GM18909 (cell line): ENCODE measurements at regions not wholly inside any gene's neighbourhood (a gene's known extent, or its start where the extent isn't known, plus 50 kb on each side); places are given as distances from the start of the nearest gene placed in this dataset.
"Not testable (repeated sequence)": the region's sequence is repeated elsewhere in the genome, so short reads cannot be mapped to it uniquely, and the experiment has no call there.

Experiments
- ATAC-seq: cut with Tn5 transposase; IDR thresholded peaks from one replicate; pipeline ENCODE4 v1.9.1; 2021; ENCODE audit warnings: mild to moderate bottlenecking; ENCODE audit not compliant: unreplicated experiment, poor library complexity

DNA sequence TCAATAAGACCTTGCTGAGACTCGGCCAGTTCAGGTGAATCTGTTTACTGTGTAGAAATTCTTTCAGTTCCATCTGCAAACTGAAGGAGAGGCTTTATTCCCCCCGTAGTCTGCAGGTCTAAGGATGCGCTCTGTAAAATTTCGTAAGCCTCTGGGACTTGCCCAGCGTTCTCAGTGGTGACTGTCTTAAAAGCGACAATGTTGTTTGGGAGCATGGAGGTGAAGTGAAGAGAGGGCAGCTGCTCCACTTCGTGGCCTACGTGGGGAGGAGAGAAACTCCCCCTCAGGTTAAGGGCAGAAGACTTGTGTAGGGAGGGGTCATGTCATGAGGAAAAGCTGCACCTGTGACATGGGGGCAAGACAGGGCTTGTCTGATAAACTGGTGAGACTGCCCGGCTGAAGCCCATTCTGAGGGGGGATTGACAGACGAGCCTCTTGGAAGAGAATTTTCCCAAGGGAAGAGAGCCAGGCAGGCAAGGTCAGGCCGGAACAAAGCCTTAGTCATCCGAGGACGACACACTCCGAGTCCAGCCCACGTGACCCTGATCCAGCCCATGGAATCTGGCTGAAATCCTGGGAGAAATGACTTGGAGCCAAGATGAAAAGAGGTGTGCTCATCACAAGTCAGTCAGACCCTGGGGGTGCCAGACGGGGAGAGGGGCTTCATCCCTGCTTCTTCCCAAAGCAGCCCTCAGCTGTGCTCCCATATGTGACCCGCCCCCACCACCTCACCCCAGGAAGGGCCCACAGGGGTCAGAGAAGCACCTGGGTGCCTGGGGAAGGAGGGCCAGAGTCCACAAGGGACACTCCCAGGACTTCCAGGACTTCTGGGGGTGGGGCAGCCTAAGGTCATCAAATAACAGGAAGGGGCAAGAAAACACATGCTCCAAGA lies 88.5 kb upstream of the SH3BP4 start:
- no peak for ATAC-seq

DNA sequence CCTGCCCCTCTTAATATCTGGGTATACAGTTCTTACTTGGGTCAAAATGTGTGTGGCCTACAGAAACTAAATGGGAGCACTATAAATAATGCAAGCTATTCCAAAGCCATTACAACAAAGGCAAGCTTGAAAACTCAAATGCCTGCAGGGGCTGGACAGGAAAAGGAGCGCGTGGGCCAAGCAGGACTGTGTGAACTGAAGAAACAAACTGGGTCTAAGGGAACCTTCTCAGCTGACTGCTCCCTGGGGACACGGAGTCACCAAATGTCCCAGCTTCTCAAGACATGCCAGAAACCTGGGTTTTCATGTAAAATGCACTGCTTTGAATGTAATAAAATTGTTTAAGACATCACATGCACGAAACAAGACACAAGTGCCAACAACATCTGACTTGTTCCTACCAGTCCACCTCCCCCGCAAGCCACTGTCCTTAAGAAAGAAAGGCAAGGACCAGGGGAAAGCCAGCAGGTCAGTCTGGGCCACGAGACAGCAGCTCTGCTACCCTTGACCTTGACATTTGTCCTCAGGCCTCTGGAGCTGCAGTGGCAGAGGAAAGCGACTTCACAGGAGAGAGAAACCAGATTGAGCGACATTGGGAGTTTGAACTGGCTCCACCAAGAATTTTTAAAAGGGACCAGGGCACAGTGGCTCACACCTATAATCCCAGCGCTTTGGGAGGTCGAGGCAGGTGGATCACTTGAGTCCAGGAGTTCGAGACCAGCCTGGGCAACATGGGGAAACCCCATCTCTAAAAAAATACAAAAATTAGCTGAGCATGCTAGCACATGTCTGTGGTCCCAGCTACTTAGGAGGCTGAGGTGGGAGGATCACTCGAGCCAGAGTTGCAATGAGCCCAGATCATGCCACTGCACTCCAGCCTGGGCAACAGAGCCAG lies 89.7 kb upstream of the SH3BP4 start:
- ATAC-seq: no peak

DNA sequence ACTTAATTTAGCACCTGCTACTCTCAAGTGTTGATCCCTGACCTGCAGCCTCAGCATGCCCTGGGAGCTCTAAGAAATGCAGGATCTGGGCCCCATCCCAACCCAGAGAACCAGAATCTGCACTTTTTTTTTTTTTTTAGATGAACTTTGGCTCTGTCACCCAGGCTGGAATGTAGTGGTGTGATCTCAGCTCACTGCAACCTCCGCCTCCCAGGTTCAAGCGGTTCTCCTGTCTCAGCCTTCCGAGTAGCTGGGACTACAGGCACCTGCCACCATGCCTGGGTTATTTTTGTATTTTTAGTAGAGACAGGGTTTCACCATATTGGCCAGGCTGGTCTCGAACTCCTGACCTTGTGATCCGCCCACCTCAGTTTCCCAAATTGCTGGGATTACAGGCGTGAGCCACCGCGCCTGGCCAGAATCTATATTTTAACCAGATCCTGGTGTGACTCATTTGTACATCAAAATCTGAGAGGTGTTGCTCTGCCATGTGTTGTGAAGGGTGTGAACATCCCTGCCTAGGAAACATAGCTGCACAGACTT lies 92.4 kb upstream of the SH3BP4 start:
- ATAC-seq: not testable (repeated sequence)

DNA sequence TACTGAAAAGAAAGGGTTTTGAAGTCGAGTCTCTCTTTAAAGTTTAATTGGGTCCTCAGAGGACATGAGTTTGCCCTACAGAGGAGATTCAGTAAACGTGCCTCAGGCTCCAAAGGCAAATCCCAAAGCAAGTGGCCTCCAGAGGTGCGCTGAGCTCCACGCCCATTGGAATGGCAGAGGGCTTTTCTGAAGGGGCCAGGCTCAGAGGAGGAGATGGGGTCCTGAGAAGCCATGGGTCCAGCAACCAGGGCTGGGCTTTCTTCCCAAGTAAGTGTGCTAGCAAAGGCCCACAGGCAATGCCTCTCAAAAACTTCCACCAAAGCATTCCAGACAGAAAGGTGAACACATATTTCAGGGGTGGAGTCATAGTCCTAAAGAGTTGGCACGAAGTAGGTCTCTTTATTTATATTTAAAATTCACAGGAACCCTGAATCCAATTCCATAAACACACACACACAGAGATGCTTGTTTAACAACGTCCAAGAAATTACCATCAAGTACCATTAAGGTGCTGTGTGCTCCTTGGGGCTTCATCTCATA lies 93.0 kb upstream of the SH3BP4 start:
- ATAC-seq: no peak

DNA sequence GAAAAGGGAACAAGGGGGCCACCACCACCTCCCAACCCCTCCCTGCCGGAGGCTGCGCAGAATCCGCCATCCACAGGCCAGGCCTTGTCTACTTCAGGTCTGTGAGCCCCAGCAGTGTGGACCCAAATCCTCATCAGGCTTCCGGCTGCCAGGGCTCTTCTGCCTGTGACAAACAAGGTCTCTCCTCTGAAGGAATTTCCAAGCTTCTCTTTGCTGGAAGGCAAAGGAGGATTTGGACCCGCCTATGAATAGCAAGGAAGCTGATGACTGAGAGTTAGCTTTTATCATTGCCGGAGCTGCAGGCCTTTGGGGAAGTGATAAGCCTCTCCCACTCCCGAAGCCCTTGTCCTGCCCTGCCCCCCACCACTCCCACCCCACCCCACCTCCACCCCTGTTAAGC lies 93.7 kb upstream of the SH3BP4 start:
- no peak for ATAC-seq

DNA sequence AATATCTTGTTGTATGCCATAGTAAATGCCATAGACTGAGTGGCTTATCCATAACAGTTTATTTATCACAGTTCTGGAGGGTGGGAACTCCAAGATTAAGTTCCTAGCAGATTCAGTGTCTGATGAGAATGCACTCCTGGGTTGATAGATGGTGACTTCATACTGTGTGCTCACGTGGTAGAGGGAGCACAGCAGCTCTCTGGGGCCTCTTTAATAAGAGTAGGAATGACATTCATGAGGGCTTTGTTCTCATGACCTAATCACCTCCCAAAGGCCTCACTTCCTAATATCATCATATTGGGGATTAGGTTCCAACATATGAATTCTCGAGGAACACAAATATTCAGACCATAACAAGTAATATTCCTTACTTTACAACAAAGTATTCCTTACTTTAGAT lies 98.1 kb upstream of the SH3BP4 start:
- no peak for ATAC-seq

DNA sequence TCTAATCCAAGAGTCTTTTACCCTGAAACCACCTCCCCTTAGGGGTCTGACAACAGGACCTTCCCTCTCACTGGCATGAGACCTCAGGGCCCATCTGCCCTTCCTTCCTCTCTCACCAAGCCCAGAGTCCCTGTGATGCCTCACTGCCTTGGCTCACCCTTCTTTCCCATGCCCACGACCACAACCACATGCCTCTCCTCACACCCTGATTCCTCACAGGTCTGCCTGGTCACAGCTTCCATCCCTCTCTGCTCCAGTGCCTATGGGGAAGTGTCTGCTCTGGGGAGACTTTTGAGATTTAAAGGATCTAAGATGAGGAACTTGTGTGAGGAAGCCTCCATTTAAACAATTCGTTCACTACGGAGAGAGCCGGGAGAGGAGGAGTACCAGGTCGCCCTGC lies 98.9 kb upstream of the SH3BP4 start:
- ATAC-seq: no peak

DNA sequence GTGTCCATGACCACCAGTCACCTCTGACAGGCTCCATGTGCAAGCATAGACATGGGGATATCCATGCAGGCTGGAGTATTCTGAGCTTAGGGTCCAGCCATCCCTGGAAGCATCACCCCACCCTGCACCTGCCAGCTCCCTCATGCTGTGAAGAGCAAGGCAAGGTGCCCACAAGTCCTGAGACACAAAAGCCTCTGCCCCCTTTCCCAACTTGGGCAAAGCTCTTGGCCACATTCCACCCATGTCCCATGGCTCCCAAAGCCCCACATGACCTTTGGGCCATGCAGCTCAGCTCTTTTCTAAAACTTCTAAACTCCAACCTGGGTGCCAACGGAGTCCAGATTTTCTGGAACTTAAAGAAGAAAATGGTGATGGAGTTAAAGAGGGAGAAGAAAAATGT lies 99.8 kb upstream of the SH3BP4 start:
- ATAC-seq: no peak

DNA sequence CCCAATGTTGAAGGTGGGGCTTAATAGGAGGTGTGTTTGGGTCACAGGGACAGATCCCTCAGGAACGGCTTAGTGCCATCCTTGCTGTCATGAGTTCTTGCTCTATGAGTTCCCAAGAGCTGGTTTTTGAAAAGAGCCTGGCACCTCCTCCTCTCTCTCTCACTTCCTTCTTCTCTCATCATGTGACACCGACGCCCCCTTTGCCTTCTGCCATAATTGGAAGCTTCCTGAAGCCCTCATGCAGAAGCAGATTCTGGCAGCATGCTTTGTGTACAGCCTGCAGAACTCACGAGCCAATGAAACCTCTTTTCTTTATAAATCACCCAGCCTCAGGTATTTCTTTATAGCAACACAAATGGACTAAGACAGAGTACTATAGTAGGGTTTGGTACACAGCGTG lies 100.4 kb upstream of the SH3BP4 start:
- ATAC-seq: no peak

DNA sequence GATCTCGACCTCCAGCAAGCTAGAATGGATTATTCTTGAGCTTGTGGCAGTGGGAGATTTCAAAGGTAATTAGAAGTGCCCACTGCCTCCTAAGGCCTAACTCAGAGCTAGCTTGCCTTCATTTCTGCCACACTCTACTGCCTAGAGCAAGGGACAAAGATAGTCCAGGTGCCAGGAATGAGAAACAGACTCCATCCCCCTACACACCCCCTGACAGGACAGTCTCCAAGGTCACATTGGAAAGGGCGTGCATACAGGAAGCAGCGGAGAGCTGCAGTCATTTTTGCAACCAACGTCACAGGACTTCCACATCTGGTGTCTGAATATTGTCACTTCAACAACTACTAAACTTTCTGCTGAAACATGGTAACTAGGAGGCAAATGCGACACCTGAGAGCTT lies 101.0 kb upstream of the SH3BP4 start:
- ATAC-seq: no peak

DNA sequence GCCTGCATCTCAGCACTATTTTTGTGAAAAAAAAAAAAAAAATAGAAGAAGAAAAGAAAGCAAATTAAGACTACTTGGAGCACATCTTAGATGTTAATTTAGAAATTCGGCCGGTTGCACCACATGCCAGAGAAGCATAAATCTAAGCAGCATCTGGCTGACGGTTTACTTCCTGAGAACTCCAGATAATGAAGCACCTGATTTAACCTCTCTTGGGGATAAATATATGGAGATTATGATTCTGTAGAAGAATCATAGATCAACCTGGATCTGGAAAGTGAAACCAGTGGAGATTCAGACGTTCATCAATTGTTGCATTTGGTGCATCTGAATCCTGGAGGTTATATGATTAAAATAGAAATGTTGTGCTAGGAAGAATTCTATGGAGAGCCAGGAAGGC lies 102.1 kb upstream of the SH3BP4 start:
- ATAC-seq: no peak

DNA sequence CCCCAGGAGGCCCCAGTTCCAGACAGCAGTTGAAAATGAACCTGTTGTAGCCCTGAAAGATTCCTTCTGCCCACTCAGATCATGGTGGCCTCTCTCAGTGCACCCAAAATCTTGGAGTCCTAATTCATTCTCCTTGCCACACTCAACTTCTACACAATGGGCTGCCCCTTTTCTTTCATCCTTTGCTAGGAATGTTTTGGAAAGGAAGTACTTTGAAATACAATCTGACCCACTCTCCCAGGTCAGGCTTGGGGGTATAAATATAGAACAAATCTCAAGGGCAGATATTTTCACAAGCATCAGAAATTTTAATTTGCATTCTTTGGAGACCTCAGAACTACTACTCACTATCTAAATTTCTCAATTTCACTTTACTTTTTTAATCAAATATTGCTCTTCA lies 103.2 kb upstream of the SH3BP4 start:
- no peak for ATAC-seq

DNA sequence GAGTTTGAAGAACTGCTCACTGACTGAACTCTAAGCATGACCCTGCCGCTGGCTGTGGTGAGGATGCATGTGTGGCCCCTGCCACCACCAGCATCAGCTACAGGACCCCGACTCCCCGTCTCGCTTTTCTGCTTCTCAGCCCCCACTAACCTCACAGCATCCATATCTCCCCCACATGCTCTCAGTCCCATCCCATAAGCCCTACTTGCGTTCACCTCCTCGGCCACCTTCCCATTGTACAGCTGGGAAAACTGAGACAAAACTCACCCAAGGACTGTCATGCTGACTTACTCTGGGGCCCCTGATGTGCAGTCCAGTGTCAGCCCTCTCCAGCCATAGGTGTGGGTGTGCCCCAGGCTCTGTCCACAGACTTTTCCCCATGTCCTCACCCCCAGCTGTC lies 104.2 kb upstream of the SH3BP4 start:
- no peak for ATAC-seq

DNA sequence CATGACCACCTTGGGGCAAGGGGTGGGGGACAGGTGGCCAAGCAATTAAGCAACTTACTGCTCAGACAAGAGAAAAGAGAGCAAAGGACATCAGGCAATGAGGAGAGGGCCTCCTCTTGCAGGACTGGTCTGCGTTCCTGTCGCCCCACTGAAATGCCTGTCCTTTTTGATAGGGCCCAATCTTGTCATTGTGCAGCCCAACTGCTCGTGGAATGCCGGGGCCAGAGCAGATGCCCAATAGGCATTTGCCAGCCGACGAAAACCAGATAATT lies 104.5 kb upstream of the SH3BP4 start:
- no peak for ATAC-seq

DNA sequence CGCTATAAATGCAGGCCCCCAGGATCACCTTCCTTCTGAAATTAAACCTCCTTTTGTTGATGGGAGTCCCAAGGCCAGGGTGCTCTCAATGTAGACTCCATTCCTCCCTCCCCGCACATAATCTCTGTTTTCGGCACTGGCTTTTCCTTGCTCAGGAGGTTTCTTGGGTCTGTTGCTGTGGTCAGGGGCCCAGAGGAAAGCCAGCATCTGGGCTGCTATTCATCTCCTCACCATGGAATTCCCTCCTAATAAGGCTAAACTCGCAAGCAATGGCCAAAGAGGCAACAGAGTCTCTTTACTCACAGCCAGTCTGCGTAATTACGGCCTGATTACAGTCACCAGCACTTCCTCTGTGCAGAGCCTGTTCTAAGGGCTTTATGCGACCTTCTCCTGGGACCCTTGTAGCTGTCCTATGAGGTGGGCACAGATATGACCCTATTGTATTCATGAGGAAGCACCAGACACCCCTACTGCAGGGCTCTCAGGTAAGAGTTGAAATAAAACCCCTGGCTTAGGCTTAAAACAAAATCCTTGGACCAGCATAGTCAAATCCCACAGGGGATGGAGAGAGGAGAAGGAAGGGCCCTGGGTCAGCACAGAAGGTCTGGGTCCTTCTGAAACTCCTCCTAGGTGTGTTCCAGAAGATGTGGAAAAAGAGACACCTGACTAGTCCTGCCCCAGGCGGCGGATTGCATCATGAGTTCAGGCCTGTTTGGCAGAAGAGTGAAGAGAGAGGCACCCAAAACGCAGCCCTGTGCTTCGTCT lies 105.0 kb upstream of the SH3BP4 start:
- no peak for ATAC-seq

DNA sequence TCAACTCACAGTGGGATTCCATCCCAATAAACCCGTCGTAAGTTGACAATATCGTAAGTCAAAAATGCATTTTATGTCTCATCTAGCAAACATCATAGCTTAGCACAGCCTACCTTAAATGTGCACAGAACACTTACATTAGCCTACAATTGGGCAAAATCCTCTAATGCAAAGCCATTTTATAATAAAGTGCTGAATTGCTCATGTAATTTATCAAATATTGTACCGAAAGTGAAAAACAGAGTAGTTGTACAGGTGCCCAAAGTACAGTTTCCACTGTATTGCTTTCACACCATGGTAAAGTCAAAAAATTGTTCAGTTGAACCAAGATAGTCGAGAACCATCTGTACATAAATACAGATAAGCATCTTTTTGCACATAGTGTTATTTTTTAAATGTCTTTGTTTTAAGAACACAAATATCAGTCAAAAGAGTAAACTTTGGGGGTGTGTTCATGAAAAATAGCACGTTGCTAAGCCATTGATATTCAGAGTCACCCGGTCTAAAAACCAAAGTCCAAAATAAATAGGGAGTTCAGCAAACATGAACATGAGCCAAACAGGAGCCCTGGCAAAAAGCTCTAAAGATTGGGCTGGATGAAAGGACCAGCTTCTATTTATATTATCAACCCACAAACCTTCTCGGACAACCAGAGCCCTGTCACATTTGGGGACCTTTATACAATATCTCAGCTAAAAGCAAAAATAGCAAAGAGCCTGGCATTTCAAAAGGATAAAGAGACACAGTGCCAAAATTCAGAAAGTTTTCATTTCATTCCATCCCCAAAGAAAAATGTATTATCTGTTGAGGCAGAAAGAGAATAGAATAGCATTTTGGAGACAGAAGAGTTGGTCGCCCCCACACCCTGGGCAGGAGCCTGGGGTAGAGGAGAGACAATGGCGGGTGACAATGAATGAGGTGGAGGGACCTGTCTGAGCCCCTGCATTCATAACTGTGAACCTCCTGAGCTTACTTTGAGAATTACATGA lies 105.9 kb upstream of the SH3BP4 start:
- no peak for ATAC-seq

DNA sequence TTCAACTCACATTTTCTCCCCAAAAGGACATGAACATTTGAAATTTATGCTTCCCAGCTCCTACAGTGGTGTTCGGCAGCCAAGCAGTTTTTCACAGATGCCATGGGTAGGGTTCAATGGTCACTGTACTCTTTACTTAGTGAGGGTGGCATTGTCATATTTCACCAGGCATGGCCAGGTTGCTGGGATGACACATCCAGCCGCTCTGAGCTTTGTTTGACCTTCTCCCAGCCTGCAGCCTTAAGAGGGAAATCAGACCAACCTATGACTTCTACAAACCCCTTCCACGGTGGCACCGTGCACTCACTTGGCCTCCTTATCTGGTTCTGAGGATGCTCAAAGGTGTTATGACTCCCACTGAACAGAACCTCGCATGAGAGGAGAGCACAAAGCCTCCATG lies 108.4 kb upstream of the SH3BP4 start:
- no peak for ATAC-seq

DNA sequence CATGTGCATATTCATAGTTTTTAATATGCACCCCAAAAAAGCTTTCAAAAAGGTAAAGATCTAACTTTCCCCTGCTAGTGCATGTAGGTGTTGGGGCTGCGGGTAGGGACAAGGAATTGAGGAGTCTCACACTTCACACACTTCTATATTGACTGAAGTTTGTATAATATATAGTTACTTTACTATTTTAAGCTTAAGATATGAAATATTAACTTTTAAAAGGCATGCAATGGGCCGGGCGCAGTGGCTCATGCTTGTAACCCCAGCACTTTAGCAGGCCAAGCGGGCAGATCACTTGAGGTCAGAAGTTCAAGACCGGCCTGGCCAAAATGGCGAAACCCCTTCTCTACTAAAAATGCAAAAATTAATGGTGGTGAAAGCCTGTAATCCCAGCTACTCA lies 109.1 kb upstream of the SH3BP4 start:
- ATAC-seq: no peak

DNA sequence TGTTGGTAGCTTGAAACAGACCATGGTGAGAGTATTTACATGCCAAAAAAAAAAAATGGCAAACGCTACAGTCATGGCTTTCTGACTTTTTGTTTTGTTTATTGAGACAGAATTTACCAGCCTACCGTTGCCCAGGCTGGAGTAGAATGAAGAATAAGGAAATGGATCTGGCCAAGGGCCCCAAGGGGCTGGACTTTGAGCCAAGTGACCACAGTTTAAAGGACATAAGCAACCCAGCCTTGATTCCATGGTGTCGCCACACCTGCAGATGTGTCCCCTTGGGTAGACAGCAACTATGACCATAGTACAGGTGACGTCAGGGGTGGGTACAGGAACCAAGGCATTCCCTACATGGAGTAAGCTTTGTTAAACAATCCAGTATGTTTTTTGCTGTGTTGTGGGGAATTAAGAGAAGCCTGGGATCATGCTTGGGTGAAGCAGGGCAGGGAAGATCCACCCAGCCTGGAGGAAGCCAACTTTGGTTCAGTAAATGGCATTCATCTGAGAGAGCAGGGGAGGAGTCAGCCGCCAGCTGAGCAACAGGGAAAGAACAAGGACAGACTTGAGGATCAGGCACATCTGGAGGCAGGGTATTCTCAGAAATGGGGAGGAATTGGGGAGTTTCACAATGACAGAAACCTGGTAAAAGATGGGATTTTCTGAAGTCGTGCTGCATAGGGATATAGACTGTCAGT lies 110.3 kb upstream of the SH3BP4 start:
- no peak for ATAC-seq
